Keratinocyte (primary cell): ENCODE measurements at regions not wholly inside any gene's neighbourhood (a gene's known extent, or its start where the extent isn't known, plus 50 kb on each side); places are given as distances from the start of the nearest gene placed in this dataset.

ENCODE experiments used
- CTCF ChIP-seq, 3 experiments: IDR thresholded peaks in 1 of 3; conservative IDR thresholded peaks in 1 of 3; optimal IDR thresholded peaks in 1 of 3; 2 replicates in 2 of 3; 3 replicates in 1 of 3; pipeline versions ENCODE3 to v1.5.1; 2011; ENCODE audit warnings: low read length in 3 of 3, mild to moderate bottlenecking in 3 of 3, moderate library complexity in 2 of 3, control low read depth in 1 of 3, inconsistent platforms in 1 of 3; ENCODE audit not compliant: insufficient read depth in 2 of 3; ENCODE audit errors: extremely low read depth in 1 of 3
- EZH2 ChIP-seq: IDR thresholded peaks from one replicate; pipeline ENCODE4 v1.6.1; 2012; ENCODE audit warnings: inconsistent platforms, mild to moderate bottlenecking, low read length, moderate library complexity

GRCh38 chr3:6119367-6119766 lies 741.5 kb upstream of the GRM7 start:
- no peak for TF ChIP-seq CTCF (optimal IDR thresholded peaks at IDR 0.05 in 1 of 3, IDR thresholded peaks at IDR 0.05 in 1 of 3, conservative IDR thresholded peaks at IDR 0.05 in 1 of 3; ENCODE audit: extremely low read depth in 1 of 3, insufficient read depth in 2 of 3, low read length in 3 of 3)
- TF ChIP-seq EZH2: no peak
